ENCODE measurements at regions not wholly inside any gene's neighbourhood (a gene's known extent, or its start where the extent isn't known, plus 50 kb on each side); places are given as distances from the start of the nearest gene placed in this dataset.

- Histone ChIP-seq H3K4me1 (ENCODE audit: control insufficient read depth in 4 of 4, insufficient read depth in 4 of 4, low read length in 3 of 4) (no peaks in the 10 kb centered on the region), H3K9ac (ENCODE audit: low read depth in 1 of 2, low read length in 2 of 2) (no peak overlapping the region), H3K27ac (ENCODE audit: low read depth in 1 of 2, low read length in 2 of 2) (no peak overlapping the region), H3K27me3 (ENCODE audit: control insufficient read depth in 4 of 4, insufficient read depth in 4 of 4, low read length in 3 of 4) (no peaks in the 10 kb centered on the region), H3K9me3 (ENCODE audit: control insufficient read depth in 4 of 4, low read length in 3 of 4) (peaks cover 2 to 7% (median 4%) of the 10 kb centered on the region in 4 donors), H3K36me3 (ENCODE audit: control insufficient read depth in 4 of 4, insufficient read depth in 3 of 4, low read depth in 1 of 4, low read length in 3 of 4) (no peaks in the 10 kb centered on the region), H3K4me3 (ENCODE audit: low read depth in 1 of 3, low read length in 3 of 3) (no peak overlapping the region)
- 83% methylated on average over 6 of the region's 6 CpGs for WGBS
- TF ChIP-seq TAF1 (conservative IDR thresholded peaks at IDR 0.05): no peak
- no peak for TF ChIP-seq SP1 (IDR thresholded peaks at IDR 0.05)
- TF ChIP-seq EGR1 (IDR thresholded peaks at IDR 0.05; ENCODE audit: low read depth in 2 of 2): no peak
- DNase-seq (ENCODE audit: low spot score): no peak
Measured at GRCh38 chr7:135858851-135859250, 110.2 kb upstream of the FAM180A start.

- no peak overlapping the region for H3K27ac ChIP-seq (ENCODE audit: low read depth in 1 of 2, low read length in 2 of 2)
- no peaks in the 10 kb centered on the region for H3K36me3 ChIP-seq (ENCODE audit: control insufficient read depth in 4 of 4, insufficient read depth in 3 of 4, low read depth in 1 of 4, low read length in 3 of 4)
- TF ChIP-seq TAF1 (conservative IDR thresholded peaks at IDR 0.05): no peak
- TF ChIP-seq, protein P1, sequence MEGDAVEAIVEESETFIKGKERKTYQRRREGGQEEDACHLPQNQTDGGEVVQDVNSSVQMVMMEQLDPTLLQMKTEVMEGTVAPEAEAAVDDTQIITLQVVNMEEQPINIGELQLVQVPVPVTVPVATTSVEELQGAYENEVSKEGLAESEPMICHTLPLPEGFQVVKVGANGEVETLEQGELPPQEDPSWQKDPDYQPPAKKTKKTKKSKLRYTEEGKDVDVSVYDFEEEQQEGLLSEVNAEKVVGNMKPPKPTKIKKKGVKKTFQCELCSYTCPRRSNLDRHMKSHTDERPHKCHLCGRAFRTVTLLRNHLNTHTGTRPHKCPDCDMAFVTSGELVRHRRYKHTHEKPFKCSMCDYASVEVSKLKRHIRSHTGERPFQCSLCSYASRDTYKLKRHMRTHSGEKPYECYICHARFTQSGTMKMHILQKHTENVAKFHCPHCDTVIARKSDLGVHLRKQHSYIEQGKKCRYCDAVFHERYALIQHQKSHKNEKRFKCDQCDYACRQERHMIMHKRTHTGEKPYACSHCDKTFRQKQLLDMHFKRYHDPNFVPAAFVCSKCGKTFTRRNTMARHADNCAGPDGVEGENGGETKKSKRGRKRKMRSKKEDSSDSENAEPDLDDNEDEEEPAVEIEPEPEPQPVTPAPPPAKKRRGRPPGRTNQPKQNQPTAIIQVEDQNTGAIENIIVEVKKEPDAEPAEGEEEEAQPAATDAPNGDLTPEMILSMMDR (IDR thresholded peaks at IDR 0.05; ENCODE audit: low read depth, low read length, missing input control): no peak
- TF ChIP-seq, protein P2, sequence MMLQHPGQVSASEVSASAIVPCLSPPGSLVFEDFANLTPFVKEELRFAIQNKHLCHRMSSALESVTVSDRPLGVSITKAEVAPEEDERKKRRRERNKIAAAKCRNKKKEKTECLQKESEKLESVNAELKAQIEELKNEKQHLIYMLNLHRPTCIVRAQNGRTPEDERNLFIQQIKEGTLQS (IDR thresholded peaks at IDR 0.05): no peak
- TF ChIP-seq HNF4G (IDR thresholded peaks at IDR 0.05): no peak
- TF ChIP-seq YY1 (IDR thresholded peaks at IDR 0.05): no peak
- no peak for TF ChIP-seq RAD21 (IDR thresholded peaks at IDR 0.05)
- no peak for TF ChIP-seq MAX (IDR thresholded peaks at IDR 0.05)
- TF ChIP-seq FOXA2 (IDR thresholded peaks at IDR 0.05): no peak
- no peak for TF ChIP-seq RXRA (IDR thresholded peaks at IDR 0.05)
- no peak for TF ChIP-seq ZBTB33 (IDR thresholded peaks at IDR 0.05)
- TF ChIP-seq JUND (IDR thresholded peaks at IDR 0.05): no peak
- TF ChIP-seq SP1 (IDR thresholded peaks at IDR 0.05): no peak
- TF ChIP-seq HNF4A (conservative IDR thresholded peaks at IDR 0.05): no peak
- no peak for TF ChIP-seq FOXA1 (IDR thresholded peaks at IDR 0.05)
- H3K4me1 ChIP-seq (ENCODE audit: control insufficient read depth in 4 of 4, insufficient read depth in 4 of 4, low read length in 3 of 4): no peaks in the 10 kb centered on the region
- H3K9ac ChIP-seq (ENCODE audit: low read depth in 1 of 2, low read length in 2 of 2): no peak overlapping the region
- peaks cover 2 to 7% (median 4%) of the 10 kb centered on the region in 4 donors for H3K9me3 ChIP-seq (ENCODE audit: control insufficient read depth in 4 of 4, low read length in 3 of 4)
- no peak for DNase-seq (ENCODE audit: low spot score)
- H3K27me3 ChIP-seq (ENCODE audit: control insufficient read depth in 4 of 4, insufficient read depth in 4 of 4, low read length in 3 of 4): no peaks in the 10 kb centered on the region
- WGBS: 87% methylated on average over 4 of the region's 4 CpGs
- H3K4me3 ChIP-seq (ENCODE audit: low read depth in 1 of 3, low read length in 3 of 3): no peak overlapping the region
Measured at GRCh38 chr7:135858379-135858778, 109.8 kb upstream of the FAM180A start.
